Parathyroid adenoma (tissue), 2 donors: ENCODE measurements at regions not wholly inside any gene's neighbourhood (a gene's known extent, or its start where the extent isn't known, plus 50 kb on each side); places are given as distances from the start of the nearest gene placed in this dataset.
"Not testable (repeated sequence)": the region's sequence is repeated elsewhere in the genome, so short reads cannot be mapped to it uniquely, and the experiment has no call there.

Source experiments
- H2AFZ ChIP-seq: fragments of 300-600 bp; sonication (generic); one replicate; pipeline ENCODE4 v1.7.0; 2017; ENCODE audit warnings: antibody characterized with exemption, mild to moderate bottlenecking
- H3K27ac ChIP-seq: fragments of 300-600 bp; sonication (generic); one replicate; pipeline ENCODE4 v1.7.0; 2017
- H3K27me3 ChIP-seq: fragments of 300-600 bp; sonication (generic); one replicate; pipeline ENCODE4 v1.7.0; 2017; ENCODE audit warnings: low read length; ENCODE audit not compliant: control insufficient read depth, insufficient read depth
- H3K36me3 ChIP-seq: fragments of 300-600 bp; sonication (generic); one replicate; pipeline ENCODE4 v1.7.0; 2017; ENCODE audit warnings: low read length; ENCODE audit not compliant: control insufficient read depth, insufficient read depth
- H3K4me1 ChIP-seq: fragments of 300-600 bp; sonication (generic); one replicate; pipeline ENCODE4 v1.7.0; 2017; ENCODE audit warnings: control low read depth
- H3K4me2 ChIP-seq: fragments of 300-600 bp; sonication (generic); one replicate; pipeline ENCODE4 v1.7.0; 2017; ENCODE audit warnings: low read length
- H3K4me3 ChIP-seq: fragments of 300-600 bp; sonication (generic); one replicate; pipeline ENCODE4 v1.7.0; 2017; ENCODE audit warnings: low read depth, low read length
- H3K79me2 ChIP-seq: fragments of 300-600 bp; sonication (generic); one replicate; pipeline ENCODE4 v1.7.0; 2017; ENCODE audit warnings: control low read depth
- H3K9ac ChIP-seq: fragments of 300-600 bp; sonication (generic); one replicate; pipeline ENCODE4 v1.7.0; 2017; ENCODE audit warnings: mild to moderate bottlenecking
- H3K9me3 ChIP-seq: fragments of 300-600 bp; sonication (generic); one replicate; pipeline ENCODE4 v1.7.0; 2017; ENCODE audit warnings: low read length; ENCODE audit not compliant: control insufficient read depth
- donor health status: primary hyperparathyroidism.

GRCh38 chr2:91659189-91659916, 2967.9 kb downstream of the RPIA start:
- H3K27ac ChIP-seq, H3K4me3 ChIP-seq, H3K4me1 ChIP-seq, H3K79me2 ChIP-seq, H3K9ac ChIP-seq, H3K4me2 ChIP-seq, H3K36me3 ChIP-seq, H3K9me3 ChIP-seq, H3K27me3 ChIP-seq: not testable (repeated sequence)
- H2AFZ ChIP-seq: peak overlapping the region; percentile 56

GRCh38 chr2:91659917-91660275, 2968.4 kb downstream of the RPIA start:
- H3K36me3 ChIP-seq, H3K4me1 ChIP-seq, H3K4me3 ChIP-seq, H3K27me3 ChIP-seq, H3K27ac ChIP-seq, H3K4me2 ChIP-seq, H3K9ac ChIP-seq, H3K79me2 ChIP-seq, H3K9me3 ChIP-seq: not testable (repeated sequence)
- H2AFZ ChIP-seq: peak overlapping the region; percentile 68

GRCh38 chr2:91667341-91667740, 2975.9 kb downstream of the RPIA start:
- not testable (repeated sequence) for H3K4me3 ChIP-seq, H3K9me3 ChIP-seq, H3K27ac ChIP-seq, H3K9ac ChIP-seq, H2AFZ ChIP-seq, H3K4me1 ChIP-seq, H3K27me3 ChIP-seq, H3K79me2 ChIP-seq, H3K36me3 ChIP-seq, H3K4me2 ChIP-seq

- not testable (repeated sequence) for H3K27me3 ChIP-seq, H3K79me2 ChIP-seq, H3K4me3 ChIP-seq, H3K4me1 ChIP-seq, H3K4me2 ChIP-seq, H3K36me3 ChIP-seq, H3K27ac ChIP-seq, H2AFZ ChIP-seq, H3K9me3 ChIP-seq, H3K9ac ChIP-seq
Observed at GRCh38 chr2:91685541-91685940, 2994.1 kb downstream of the RPIA start.

- not testable (repeated sequence) for H3K4me2 ChIP-seq, H3K4me3 ChIP-seq, H3K36me3 ChIP-seq, H2AFZ ChIP-seq, H3K4me1 ChIP-seq, H3K9ac ChIP-seq, H3K9me3 ChIP-seq, H3K27me3 ChIP-seq, H3K27ac ChIP-seq, H3K79me2 ChIP-seq
Observed at GRCh38 chr2:91686046-91686445, 2994.6 kb downstream of the RPIA start.
